Suppressor macrophage treated with lipopolysaccharide for 1 hour (primary cell): ENCODE measurements at regions not wholly inside any gene's neighbourhood (a gene's known extent, or its start where the extent isn't known, plus 50 kb on each side); places are given as distances from the start of the nearest gene placed in this dataset.
"Not testable (repeated sequence)": the region's sequence is repeated elsewhere in the genome, so short reads cannot be mapped to it uniquely, and the experiment has no call there.

Experiments
- DNase-seq, 3 donors: peaks; one replicate each; pipeline ENCODE4 v3.0.0-alpha.2; 2020 to 2022

- no peak for DNase-seq
Observed at GRCh38 chr13:99733346-99733745, 232.1 kb downstream of the TM9SF2 start.

- DNase-seq, result no peak
Observed at GRCh38 chr13:99731747-99732146, 230.5 kb downstream of the TM9SF2 start.

GRCh38 chr13:99730403-99730802 lies 229.1 kb downstream of the TM9SF2 start:
- DNase-seq, result no peak

DNA sequence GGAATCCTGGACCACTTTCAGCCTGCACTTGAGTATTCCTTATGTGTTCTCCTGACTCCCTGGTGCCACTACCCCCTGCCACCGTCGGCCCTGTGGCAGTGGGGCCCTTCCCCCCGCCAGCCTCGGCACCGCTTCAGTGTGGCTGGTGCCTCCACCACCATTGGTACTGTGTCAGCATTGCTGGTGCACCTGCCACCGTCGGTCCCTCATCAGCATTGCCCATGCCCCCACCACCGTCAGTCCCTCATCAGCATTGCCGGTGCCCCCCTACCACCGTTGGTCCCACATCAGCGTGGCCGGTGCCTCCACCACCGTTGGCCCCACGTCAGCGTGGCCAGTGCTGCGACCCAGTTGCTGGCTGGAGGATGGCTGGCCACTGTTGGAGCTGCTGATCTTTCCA lies 228.5 kb downstream of the TM9SF2 start:
- no peak for DNase-seq

DNA sequence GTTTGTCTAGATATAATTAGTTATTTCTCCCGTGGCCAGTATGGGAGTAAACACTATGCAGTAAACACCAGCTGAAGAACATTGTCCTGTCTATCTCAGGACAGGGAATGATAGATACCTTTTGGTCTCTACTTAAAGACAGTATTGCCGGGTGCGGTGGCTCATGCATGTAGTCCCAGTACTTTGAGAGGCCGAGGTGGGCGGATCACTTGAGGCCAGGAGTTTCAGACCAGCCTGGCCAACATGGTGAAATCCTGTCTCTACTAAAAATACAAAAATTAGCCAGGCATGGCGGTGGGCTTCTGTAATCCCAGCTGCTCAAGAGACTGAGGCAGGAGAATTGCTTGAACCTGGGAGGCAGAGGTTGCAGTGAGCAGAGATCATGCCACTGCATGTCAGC lies 226.4 kb downstream of the TM9SF2 start:
- not testable (repeated sequence) for DNase-seq

GRCh38 chr13:99726282-99726894 lies 225.1 kb downstream of the TM9SF2 start:
- no peak for DNase-seq

- no peak for DNase-seq
Observed at GRCh38 chr13:99725644-99726043, 224.4 kb downstream of the TM9SF2 start.

DNA sequence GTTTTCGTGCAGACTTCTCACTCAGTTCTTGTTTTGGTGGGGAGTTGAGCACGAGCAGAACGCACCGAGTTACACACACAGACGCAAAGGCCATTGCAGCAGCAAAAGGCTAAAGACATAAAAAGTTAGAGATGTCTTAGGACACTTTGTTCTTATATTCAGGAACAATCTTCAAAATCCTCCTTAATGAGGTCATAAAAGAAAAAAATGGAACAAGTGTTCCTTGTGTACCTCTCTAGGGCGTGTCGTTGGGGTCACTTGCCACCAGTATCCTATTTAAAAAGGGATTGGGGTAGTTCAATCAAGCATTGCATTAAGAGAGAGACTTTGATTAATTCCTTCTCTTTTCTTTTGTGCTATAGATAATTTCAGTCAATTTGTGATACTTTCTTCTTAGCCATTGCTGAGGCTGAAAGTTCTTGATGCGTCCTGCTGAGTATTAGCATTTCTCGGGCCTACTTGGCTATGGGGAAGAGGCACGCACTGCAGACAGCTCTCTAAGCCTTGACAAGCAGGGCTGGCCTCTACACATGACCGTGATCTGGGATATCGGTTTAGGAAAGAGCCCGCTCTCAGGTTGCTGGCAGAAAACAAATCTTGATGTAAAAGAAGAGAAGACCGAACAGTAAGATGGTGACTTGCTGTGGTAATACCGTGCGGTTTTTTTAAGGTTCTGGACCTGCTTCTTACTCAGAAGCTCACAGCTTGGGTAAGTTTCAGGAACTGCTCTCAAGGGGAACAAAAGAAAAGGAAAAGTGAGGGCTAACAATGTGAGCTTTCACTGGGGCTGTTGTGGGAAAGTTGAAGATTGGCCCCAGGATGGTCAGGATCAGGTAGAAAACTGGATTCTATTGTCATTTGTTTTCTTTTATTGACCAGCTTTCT lies 223.6 kb downstream of the TM9SF2 start:
- DNase-seq, result no peak

DNA sequence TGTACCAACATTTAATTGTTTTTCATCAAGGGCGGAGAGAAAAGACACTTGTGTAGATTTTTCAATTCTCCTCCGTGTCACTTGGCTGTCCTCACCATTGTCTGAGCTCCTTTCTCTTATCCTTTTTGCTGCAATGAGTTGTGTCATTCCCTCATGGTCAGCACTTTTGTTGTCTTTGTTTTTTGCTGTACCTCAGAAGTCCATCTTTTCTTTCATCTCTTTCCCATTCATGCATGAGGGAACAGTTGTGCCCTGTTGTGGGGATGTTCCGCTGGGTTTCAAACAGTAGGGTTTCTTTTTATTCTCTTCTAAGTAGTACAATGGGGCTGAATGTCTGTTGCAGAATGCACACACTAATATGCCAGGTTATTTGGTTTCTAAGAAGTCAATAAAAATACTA lies 222.6 kb downstream of the TM9SF2 start:
- no peak for DNase-seq

DNA sequence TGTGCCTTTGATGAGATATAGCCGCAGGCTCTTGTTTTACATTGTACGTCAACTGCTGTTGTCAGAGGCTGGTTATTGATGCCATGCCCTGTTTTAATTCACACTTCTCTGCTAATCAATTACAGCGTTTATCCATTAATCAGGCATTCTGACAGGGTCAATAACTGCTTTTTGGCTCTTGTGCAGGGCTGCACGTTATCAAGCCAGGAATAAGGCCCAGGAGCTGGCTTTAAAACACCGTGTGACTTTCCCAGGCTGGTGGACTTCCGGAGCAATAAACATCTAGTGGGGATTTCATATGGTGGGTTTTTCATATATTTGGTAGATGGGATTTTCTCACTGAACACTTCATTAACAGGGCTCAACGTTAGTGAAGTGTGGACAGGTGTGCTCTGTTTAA lies 221.7 kb downstream of the TM9SF2 start:
- no peak for DNase-seq

DNA sequence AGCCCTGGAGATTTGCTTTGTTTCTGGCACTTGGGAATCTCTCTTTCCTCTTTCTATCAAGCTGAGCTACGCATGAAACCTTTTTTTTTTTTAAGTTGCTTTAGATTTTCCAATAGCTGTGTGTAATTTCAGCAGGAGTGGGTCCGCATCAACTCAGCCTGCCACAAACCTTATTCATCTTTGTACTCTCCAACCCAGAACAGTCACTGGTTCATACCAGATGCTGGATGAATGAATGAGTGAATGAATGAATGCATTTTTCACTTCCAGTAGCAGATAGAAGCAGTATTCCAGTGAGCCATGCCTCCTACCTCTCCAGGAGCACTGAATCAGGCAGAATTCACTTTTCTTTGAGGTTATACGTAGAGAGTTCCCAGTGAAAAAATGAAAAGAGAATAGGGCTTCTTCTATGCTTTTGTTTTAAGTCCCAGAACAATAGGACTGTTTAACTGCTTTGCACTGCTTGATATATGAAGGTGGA lies 221.1 kb downstream of the TM9SF2 start:
- DNase-seq, result no peak

DNA sequence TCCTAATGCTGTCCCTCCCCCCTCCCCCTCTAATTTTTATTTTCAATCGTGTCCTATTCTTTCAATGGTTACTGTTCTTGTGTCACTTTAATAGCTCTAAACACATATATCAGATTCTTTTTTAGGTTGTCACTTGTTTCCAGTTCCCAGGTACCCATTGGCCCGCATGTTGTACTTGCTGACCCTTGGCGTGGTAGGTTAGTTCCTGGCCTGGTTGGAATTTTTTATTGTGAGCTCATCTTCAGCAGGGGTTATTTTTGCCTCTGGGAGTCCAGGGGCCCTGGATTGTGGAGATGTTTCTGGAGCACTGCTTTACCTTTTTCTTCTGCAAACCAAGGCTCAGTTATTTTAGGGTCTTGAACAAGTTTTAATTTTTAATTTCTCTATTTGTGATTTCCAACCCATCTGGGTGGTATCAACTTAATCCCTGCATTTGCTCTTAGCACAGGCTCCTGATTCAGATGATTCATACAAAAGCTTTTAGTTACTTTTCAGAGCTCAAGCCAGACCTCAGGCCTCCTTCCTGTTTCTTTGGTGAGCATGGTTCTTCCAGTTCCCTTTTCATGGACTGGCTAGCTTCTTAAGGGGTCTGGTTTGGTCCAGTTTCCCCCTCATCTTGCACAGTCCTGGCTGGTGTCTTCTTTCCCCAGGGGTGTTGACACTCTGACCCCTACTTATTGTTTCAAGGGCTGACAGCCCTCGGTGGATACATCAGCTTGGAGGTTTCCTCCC lies 220.5 kb downstream of the TM9SF2 start:
- DNase-seq, result peak; percentile 48 to 54 (median 50)

- no peak for DNase-seq
Observed at GRCh38 chr13:99717959-99718674, 216.8 kb downstream of the TM9SF2 start.

DNA sequence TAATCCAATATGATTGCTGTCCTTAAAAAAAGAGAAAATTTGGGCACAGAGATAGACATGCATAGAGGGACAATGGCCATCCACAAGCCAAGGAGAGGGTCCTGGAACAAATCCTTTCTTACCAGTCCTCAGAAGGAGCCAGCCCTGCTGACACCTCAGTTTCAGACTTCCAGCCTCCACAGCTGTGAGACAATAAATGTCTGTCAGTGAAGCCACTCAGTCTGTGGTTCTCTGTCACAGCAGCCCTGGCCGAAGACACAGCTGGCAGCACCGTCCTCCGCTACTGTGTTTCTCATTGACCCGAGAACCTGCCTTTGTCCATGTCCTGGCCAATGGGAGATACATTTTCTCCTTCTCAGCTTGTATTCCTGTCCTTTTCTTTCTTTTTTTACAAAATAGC lies 207.9 kb downstream of the TM9SF2 start:
- no peak for DNase-seq

GRCh38 chr13:99704390-99704789 lies 203.1 kb downstream of the TM9SF2 start:
- DNase-seq, result no peak

DNA sequence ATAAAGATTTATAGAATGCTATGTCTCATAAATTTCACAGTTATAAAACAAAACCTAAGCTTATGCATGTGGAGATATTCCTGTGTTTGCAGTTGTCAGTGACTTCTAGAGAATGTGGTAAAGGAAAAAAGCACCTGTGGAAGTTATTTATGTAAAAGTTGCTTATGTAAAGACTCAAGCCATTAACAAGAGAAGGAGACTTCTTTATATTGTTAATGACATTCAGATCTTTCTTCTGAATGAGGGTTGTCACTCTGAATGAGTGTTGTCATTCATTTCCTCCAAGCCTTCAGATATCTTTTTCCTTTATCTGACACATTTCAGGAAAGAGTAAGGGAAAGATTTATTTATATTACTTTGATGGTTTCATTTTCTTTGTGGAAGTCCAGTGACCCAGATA lies 202.6 kb downstream of the TM9SF2 start:
- no peak for DNase-seq

- no peak for DNase-seq
Observed at GRCh38 chr13:99702687-99703319, 201.5 kb downstream of the TM9SF2 start.

DNA sequence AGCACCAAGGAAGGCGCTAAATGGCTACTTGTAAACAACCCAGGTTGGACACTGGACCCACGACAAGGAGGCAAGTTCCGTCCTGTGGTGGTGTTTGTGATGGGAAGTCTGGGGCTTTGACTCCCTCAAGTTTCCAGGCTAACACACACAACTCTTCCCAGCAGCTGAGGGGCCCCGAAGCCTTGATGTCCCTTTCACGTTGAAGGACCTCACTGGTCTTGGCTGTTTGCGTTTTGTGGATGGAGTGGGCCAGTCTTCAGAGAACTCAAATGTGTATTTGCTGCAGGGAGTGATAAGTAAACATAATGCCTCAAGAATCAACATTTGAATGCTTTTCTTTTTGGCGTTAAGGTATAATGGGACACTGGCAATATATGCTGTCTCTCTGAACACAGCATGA lies 199.2 kb downstream of the TM9SF2 start:
- DNase-seq, result no peak

- DNase-seq, result no peak
Observed at GRCh38 chr13:99698816-99699099, 197.5 kb downstream of the TM9SF2 start.

DNA sequence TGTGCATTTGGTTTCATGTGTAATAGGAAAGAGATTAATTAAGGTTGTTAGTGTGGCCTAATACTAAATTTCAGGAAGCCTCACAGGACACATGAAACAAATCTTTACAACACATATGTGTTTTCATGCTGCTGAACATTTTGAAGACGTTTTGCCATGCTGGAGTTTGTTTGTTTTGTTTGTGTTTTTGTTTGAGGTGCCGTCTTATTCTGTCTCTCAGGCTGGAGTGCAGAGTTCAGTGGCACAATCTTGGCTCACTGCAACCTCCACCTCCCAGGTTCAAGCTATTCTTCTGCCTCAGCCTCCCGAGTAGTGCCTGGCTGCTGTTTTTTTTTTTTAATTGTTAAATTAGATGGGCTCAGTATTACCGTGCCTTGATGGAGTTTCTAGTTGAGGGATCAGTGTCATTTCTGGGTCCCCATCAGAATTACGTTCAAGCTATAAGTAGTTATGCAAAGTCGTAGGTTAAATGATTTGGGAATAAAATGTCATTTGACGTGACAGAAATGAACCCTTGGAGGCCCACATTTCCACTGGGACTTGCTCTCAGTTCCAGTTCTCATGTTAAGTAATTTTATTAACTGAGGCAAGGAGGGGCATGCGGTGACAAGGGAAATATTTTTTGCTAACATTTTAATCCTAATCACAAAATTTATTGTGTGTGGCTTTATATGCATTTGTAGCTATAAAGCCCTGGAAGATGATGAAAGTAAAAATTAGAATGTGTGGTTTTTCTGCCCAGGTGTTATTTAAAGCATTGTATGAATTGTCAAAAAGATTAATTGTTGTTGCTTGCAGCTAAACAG lies 196.9 kb downstream of the TM9SF2 start:
- DNase-seq, result no peak

DNA sequence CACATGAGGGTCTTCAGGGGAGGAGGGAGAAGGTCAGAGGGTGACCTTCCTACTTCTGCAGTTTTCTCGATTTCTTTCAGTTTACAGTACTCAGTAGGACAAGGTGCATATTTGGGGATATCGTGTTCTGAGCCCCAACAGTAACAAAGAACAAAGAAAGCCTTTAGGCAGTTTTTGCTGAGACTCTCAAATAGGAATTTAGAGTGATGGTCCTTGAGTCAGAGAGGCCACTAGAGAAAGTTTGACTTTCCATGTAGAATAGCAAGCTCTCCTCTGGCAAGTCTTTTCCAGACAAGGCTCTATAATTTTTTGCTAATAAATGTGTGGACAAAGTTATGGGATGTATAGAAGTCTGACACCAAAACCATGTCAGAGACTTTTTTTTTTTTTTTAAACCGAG lies 194.6 kb downstream of the TM9SF2 start:
- no peak for DNase-seq
